Activated naive CD4-positive, alpha-beta T cell treated with anti-CD3 and anti-CD28 coated beads for 36 hours (primary cell): ENCODE measurements at regions not wholly inside any gene's neighbourhood (a gene's known extent, or its start where the extent isn't known, plus 50 kb on each side); places are given as distances from the start of the nearest gene placed in this dataset.

ENCODE experiments used
- CTCF ChIA-PET: fragments of 350-600 bp; sonication (Branson Sonifier 250); formaldehyde crosslinking; loops from one replicate; lab custom pipeline; 2021; ENCODE audit warnings: antibody characterized with exemption; lab: Charles Lee
- DNase-seq: peaks from one replicate; pipeline ENCODE4 v3.0.0-alpha.2; 2020
- H3K27ac Mint-ChIP-seq: one replicate; pipeline ENCODE4 v1.8.0; 2021; ENCODE audit warnings: mild to moderate bottlenecking, mixed read lengths
- H3K27me3 Mint-ChIP-seq: one replicate; pipeline ENCODE4 v1.8.0; 2021; ENCODE audit warnings: low read depth, mixed read lengths
- H3K36me3 Mint-ChIP-seq: one replicate; pipeline ENCODE4 v1.8.0; 2021; ENCODE audit warnings: low read depth, mixed read lengths
- H3K4me1 Mint-ChIP-seq: one replicate; pipeline ENCODE4 v1.8.0; 2021; ENCODE audit warnings: low read depth, mixed read lengths
- H3K4me3 Mint-ChIP-seq: one replicate; pipeline ENCODE4 v1.8.0; 2021; ENCODE audit warnings: mild to moderate bottlenecking, moderate library complexity, mixed read lengths
- H3K9me3 Mint-ChIP-seq: one replicate; pipeline ENCODE4 v1.8.0; 2021; ENCODE audit warnings: mixed read lengths
- intact Hi-C: fragments of 100-400 bp; cut with micrococcal nuclease; formaldehyde crosslinking; loops from one replicate; pipeline ENCODE4 v1.15.1; 2023

DNA sequence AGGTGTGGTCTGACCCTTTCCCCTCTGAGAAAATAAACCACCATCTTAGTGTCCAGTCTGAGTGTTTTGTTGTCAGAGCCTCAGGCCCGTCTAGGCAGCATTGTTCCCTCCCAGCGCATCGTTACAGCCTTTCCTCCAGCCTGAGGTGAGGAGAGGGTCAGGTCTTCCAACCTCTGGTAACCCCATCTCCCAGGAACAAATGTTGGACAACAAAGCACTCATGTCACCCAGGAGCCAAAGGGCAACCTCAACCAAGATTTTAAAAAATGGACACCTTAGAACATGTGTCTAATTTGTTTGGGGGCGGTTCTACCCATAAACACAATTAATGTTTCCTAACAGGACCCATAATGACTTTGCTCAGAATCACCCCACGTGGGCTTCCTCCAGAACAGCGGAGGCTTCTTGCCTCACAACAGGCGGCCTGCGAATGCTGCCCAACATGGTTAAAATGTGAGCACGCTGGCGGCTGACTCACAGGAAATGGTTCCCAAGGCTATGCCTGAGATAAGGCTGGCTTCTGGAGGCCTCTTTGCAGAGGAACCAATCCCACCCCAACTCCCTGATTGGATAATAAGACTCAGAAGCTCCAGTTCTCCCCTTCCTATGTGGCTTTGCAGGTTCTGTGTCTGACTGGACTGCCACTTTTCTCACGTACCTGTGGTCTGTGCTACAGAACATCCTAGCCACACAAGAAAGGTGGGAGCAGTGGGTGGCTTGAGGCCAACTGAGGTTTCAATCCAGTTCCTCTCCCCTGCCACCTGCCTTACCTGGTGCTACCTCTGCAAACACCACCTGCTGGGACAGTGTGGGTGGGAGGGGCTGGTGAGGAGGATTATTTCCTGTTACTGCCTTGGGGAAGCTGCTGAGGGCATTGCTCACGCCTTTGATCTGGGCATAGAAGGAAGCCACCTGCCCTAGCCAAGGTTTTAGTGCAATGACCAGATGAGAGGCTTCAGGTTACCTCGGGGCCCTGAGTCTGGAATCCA lies 108.8 kb downstream of the B3GNT2 start:
- peak; percentile 72 for DNase-seq
- Mint-ChIP-seq H3K4me1 (peaks cover 66% of the 10 kb centered on the region), H3K36me3 (no peaks in the 10 kb centered on the region), H3K27ac (peak overlapping the region; percentile 90), H3K4me3 (peak overlapping the region; percentile 30), H3K9me3 (no peaks in the 10 kb centered on the region), H3K27me3 (no peaks in the 10 kb centered on the region)
- intact Hi-C loops: loop anchor here (1.0 to 10.0 kb wide), 15 partner anchors 87 to 1908 kb away; partner anchors contain the start of genes COMMD1, EHBP1, FAM161A and MDH1
- CTCF ChIA-PET: interaction anchor here (0.7 to 1.6 kb wide), 5 partner anchors 9 to 107 kb away, joined by 3 to 5 read pairs (median 3); no protein-coding TSS in a partner anchor

DNA sequence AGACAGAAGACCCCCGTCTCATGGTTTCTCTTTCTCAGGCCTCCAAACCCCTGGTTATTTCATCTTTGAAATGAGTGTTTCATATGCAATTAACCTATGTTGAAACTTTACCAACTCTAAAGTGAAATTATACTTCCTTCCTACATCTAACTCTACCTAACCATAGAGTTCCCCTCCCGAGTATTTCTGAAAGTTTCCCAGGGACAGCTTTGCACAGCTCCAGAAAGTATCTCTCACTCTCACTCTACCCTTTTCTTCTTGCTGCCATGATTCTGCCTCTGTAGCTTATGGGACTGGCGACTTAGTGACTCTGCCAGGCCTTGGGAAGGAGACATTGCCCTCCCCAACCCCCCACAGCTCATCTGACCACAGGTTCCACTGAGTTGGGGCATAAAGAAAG lies 107.9 kb downstream of the B3GNT2 start:
- CTCF ChIA-PET: interaction anchor here (1.6 kb wide), 2 partner anchors 104 to 106 kb away, joined by 3 to 4 read pairs; no protein-coding TSS in a partner anchor
- no peaks in the 10 kb centered on the region for H3K9me3 Mint-ChIP-seq
- H3K4me3 Mint-ChIP-seq: no peak overlapping the region
- no peak for DNase-seq
- no peaks in the 10 kb centered on the region for H3K27me3 Mint-ChIP-seq
- peaks cover 57% of the 10 kb centered on the region for H3K4me1 Mint-ChIP-seq
- no peaks in the 10 kb centered on the region for H3K36me3 Mint-ChIP-seq
- H3K27ac Mint-ChIP-seq: peak overlapping the region; percentile 90
- intact Hi-C loops: loop anchor here (2.0 to 10.0 kb wide), 6 partner anchors 265 to 1731 kb away; partner anchors contain the start of genes FAM161A, MDH1, OTX1 and WDPCP

DNA sequence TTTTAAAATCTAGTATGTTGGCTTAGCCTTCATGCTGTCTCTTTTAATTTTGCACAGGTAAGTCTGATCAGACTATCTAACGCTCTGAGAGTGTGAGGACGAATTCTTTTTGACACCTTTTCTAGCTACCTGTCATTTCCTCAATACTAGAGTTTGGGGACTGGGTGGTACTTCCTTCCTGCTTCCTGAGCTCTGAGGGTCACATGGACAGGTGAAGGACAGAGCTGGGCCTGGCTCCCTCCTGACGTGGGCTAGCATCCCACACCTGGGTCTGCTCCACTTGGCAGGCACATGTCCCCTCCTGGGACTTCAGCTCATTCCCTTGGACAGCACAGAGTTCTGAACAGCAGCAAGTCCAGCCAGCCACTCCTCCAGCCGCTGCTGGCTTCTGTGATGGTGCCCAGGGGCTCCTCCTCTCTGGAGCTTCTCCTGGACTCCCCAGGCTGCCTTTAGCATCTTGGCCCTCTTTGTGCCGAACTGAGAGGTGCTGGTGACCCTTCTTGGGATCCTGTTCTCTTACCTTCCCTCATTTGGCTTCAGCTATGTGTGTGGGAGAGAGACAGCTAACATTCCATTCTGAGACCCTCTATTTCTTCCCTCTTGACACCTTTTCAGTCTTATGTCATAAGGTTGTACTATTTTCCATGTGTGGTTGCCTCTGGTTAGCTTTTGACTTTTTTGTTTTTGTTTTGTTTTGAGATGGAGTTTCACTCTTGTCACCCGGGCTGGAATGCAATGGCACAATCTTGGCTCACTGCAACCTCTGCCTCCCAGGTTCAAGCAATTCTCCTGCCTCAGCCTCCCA lies 106.9 kb downstream of the B3GNT2 start:
- CTCF ChIA-PET: interaction anchor here (1.3 to 1.6 kb wide), 3 partner anchors 8 to 105 kb away, joined by 3 to 4 read pairs (median 4); no protein-coding TSS in a partner anchor
- Mint-ChIP-seq H3K4me1 (peaks cover 56% of the 10 kb centered on the region), H3K9me3 (no peaks in the 10 kb centered on the region), H3K27ac (peak overlapping the region; percentile 90), H3K4me3 (no peak overlapping the region), H3K27me3 (no peaks in the 10 kb centered on the region), H3K36me3 (no peaks in the 10 kb centered on the region)
- DNase-seq: no peak
- intact Hi-C loops: loop anchor here (5.0 to 10.0 kb wide), 4 partner anchors 311 to 1732 kb away; partner anchors contain the start of genes MDH1, OTX1 and WDPCP

DNA sequence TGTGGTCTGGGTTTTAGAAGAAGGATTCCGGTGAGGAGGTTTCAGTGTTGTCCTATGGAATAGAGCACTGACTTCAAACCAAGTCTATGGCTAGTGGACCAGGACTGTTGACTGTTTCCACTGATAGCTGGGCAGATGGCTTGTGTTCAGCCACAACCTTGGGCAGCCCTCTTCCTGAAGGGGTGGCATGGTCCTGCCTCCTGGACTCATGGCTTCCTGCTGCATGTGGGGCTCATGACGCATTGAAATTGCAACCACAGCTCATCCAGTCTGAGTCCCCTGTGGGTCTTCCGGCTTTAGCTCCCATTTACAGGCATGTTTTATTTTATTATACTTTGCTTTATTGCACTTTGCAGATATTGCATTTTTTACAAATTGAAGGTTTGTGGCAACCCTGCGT lies 105.0 kb downstream of the B3GNT2 start:
- Mint-ChIP-seq H3K27ac (no peak overlapping the region), H3K27me3 (no peaks in the 10 kb centered on the region), H3K4me3 (no peak overlapping the region), H3K9me3 (no peaks in the 10 kb centered on the region), H3K36me3 (no peaks in the 10 kb centered on the region), H3K4me1 (peaks cover 39% of the 10 kb centered on the region)
- intact Hi-C loops: loop anchor here (5.0 to 10.0 kb wide), 4 partner anchors 309 to 1734 kb away; partner anchors contain the start of genes MDH1, OTX1 and WDPCP
- CTCF ChIA-PET: interaction anchor here (0.7 to 2.1 kb wide), 3 partner anchors 8 to 253 kb away, joined by 3 to 6 read pairs (median 5); no protein-coding TSS in a partner anchor
- DNase-seq: no peak

DNA sequence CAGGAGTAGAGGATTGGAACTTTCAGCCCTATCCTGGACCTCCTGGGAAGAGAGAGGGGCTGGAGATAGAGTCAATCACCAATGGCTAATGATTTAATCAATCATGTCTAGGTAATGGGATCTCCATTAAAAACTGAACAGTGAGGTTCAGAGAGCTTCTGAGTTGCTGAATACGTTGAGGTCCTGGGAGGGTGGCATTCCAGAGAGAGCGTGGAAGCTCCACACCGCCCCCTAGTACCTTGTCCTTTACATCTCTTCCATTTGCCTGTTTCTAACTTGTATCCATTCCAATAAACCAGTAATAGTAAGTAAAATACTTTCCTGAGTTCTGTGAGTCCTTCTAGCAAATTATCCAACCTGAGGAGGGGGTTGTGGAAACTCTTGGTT lies 101.7 kb downstream of the B3GNT2 start:
- Mint-ChIP-seq H3K27ac (no peak overlapping the region), H3K36me3 (no peaks in the 10 kb centered on the region), H3K9me3 (no peaks in the 10 kb centered on the region), H3K4me3 (no peak overlapping the region), H3K4me1 (peaks cover 6% of the 10 kb centered on the region), H3K27me3 (no peaks in the 10 kb centered on the region)
- CTCF ChIA-PET: interaction anchor here (0.7 kb wide), 1 partner anchor 345 kb away, joined by 3 read pairs; no protein-coding TSS in a partner anchor
- intact Hi-C loops: no loop called here
- DNase-seq: no peak

DNA sequence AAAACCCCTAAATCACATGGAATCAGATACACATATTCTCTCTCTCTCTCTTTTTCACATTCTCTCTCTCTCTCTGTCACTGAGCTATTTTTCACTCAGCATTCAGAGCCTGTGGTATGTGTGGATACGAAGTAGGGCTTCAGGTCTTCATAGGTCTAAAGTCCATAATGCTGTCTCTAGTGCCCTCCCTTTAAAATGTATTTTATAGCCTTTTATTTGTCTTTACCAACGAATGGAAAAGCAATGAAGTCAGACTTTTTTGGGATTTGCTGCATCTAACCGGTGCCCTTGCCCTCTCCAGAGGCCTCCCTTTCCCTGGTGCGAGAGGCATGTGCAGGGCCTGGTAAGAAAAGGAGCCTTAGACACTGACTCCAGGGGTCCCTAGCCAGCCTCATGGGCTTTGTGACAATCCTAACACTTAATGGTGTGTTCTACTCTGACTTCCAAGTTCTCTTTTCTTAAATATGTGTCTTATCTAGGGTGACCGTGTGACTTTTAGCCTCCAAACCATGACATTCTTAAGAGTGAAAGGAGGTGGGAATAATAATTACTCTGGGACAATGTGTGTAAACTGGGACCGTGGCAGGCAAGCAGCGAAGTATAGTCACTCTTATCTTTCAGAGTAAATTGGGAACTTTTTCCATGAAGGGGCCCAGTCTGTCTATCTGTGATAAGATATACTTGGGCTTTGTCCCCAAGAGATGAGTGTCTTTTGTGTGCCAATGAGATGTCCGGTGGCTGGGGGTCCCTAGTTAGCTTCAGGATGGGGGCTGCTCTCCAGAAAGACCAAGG lies 101.1 kb downstream of the B3GNT2 start:
- H3K36me3 Mint-ChIP-seq: no peaks in the 10 kb centered on the region
- no peak overlapping the region for H3K4me3 Mint-ChIP-seq
- H3K27me3 Mint-ChIP-seq: no peaks in the 10 kb centered on the region
- CTCF ChIA-PET: interaction anchor here (0.7 kb wide), 1 partner anchor 344 kb away, joined by 3 read pairs; no protein-coding TSS in a partner anchor
- no peaks in the 10 kb centered on the region for H3K4me1 Mint-ChIP-seq
- intact Hi-C loops: no loop called here
- DNase-seq: no peak
- H3K27ac Mint-ChIP-seq: no peak overlapping the region
- H3K9me3 Mint-ChIP-seq: no peaks in the 10 kb centered on the region

DNA sequence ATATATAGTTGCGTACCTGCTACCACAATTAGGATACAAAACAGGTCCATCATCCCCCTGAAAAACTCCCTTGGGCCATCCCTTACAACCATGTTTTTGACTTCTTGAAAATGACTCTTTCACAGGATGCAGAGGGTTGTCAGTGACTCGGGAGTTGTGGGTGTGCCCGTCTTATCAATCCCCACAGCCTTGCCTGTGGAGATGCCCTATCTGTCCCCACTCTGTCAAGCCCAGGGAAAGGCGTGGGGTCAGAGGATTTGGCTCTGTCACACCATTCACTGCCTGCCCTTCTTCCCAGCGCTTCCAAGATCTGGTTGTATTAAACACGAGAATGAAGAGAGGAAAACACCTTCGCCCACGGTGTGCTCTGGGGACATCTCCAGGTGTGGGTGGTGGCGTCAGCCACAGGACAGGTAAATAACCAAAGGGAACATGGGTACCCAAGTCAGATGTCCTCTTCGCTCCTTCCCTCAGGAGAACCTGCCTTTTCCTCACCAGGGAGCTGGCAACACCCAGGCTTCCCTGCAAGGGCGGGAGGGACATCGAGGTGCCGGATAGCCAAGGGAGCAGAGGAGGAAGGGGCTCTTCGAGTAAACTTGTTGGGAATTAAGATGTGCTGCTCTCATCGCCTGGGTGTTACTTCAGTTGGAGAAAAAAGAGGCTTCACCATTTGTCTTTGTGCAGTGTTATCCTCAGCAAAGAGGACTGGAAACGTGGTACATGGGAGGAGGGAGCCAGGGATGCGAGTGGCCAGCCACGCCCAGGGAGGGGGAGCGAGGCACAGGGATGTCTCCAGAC lies 100.3 kb downstream of the B3GNT2 start:
- Mint-ChIP-seq H3K9me3 (no peaks in the 10 kb centered on the region), H3K36me3 (no peaks in the 10 kb centered on the region), H3K4me3 (no peak overlapping the region), H3K4me1 (no peaks in the 10 kb centered on the region), H3K27me3 (no peaks in the 10 kb centered on the region), H3K27ac (no peak overlapping the region)
- CTCF ChIA-PET: interaction anchor here (0.6 kb wide), 1 partner anchor 162 kb away, joined by 3 read pairs; no protein-coding TSS in a partner anchor
- intact Hi-C loops: no loop called here
- no peak for DNase-seq

DNA sequence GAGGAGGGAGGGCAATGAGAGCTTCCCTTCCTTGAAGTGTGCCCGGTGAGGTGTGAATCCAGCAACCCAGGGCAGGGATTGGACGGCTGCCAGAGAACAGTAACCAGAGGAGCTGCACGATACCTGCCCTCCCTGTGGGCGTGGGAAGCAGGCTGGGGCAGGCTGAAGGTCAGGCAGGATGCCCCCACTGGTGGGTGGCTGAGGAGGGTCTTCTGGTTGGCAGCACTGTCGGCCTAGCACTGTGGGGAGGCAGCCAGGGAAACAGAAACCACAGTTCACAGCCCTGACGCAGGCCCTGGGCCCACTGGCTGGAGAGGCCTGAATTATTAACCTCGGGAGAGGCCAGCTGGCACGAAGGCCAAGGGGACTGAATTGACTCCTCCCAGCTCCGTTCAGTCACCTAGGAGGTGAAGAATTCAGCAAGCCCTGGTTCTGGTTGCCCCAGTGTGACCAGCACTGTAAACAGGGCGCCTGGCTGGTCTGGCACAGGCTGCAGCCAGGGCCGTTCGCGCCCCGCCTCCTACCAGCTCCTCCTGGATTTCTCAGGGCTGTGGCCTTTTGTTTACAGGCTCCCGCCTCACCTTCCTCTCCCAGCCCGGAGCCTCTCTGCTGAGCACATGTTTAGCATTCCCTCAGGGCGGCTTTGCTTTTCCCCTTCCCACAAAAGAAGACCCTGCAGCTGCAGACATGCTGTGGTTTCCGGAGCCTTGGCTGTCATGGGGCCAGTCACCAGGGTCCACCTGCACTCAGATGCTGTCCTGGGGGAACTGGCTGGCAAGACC lies 97.8 kb downstream of the B3GNT2 start:
- Mint-ChIP-seq H3K4me3 (no peak overlapping the region), H3K36me3 (no peaks in the 10 kb centered on the region), H3K27me3 (no peaks in the 10 kb centered on the region), H3K4me1 (no peaks in the 10 kb centered on the region), H3K9me3 (no peaks in the 10 kb centered on the region), H3K27ac (no peak overlapping the region)
- intact Hi-C loops: no loop called here
- no peak for DNase-seq
- CTCF ChIA-PET: interaction anchor here (0.5 to 0.6 kb wide), 2 partner anchors 21 to 1976 kb away, joined by 3 to 4 read pairs; no protein-coding TSS in a partner anchor

DNA sequence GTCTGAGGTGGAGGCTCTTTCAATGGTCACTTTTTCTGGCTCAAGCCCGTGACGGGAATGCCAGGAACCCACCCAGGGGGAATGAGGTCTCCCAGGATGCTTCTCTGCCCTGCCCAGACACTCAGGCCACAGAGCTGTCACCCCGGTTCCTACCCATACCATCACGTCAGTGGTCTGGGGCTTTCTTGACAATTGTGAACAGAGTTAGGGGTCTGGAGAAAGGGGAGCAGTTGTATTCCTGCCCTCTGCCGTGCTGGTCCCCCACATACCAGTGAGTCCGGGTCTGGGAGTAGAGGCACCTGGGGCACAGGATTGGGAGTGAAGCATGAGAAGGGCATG lies 97.2 kb downstream of the B3GNT2 start:
- no peak for DNase-seq
- intact Hi-C loops: no loop called here
- H3K27ac Mint-ChIP-seq: no peak overlapping the region
- H3K27me3 Mint-ChIP-seq: no peaks in the 10 kb centered on the region
- H3K4me1 Mint-ChIP-seq: no peaks in the 10 kb centered on the region
- no peaks in the 10 kb centered on the region for H3K36me3 Mint-ChIP-seq
- no peak overlapping the region for H3K4me3 Mint-ChIP-seq
- no peaks in the 10 kb centered on the region for H3K9me3 Mint-ChIP-seq
- CTCF ChIA-PET: interaction anchor here (0.5 to 0.7 kb wide), 2 partner anchors 9 to 20 kb away, joined by 3 read pairs; no protein-coding TSS in a partner anchor

DNA sequence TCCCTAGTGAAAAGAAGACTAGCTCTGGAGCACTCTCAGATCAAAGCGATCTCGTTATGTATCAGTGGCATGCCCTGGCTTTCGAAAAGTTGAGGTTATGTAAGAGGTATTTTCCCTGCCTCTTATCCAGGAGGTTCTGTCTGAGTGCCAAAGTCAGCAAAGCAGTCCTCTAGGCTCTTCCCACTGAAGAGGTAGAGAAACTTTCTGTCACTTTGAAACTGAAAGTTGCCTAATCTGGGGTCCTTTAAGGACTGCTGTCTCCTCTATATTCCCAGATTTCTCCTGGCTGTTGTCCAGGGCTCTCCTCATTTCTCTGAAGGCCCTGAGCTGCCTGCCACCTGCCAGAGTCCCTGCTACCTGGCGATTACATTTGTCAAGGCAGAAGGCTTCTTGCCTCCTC lies 96.3 kb downstream of the B3GNT2 start:
- no peak for DNase-seq
- Mint-ChIP-seq H3K36me3 (no peaks in the 10 kb centered on the region), H3K4me3 (no peak overlapping the region), H3K4me1 (peaks cover 4% of the 10 kb centered on the region), H3K27ac (no peak overlapping the region), H3K27me3 (no peaks in the 10 kb centered on the region), H3K9me3 (peaks cover 1% of the 10 kb centered on the region)
- intact Hi-C loops: no loop called here
- CTCF ChIA-PET: no interaction called here
